SK-N-MC (cell line): ENCODE measurements at regions not wholly inside any gene's neighbourhood (a gene's known extent, or its start where the extent isn't known, plus 50 kb on each side); places are given as distances from the start of the nearest gene placed in this dataset.
A peak's percentile ranks its signal among the peaks of the same experiment; 100 is the strongest.
"Not testable (repeated sequence)": the region's sequence is repeated elsewhere in the genome, so short reads cannot be mapped to it uniquely, and the experiment has no call there.

Experiments
- DNase-seq: peaks from one replicate; pipeline ENCODE4 v3.0.0-alpha.2; 2011; ENCODE audit warnings: low read depth, low spot score
- H3K27ac ChIP-seq: fragments of 200-600 bp; sonication (generic); 2 replicates; pipeline ENCODE4 v1.5.1; 2016; ENCODE audit warnings: mixed run types
- H3K36me3 ChIP-seq: fragments of 200-600 bp; sonication (generic); 2 replicates; pipeline ENCODE4 v1.6.1; 2017; ENCODE audit warnings: antibody characterized with exemption, low read length, mixed read lengths; ENCODE audit not compliant: insufficient read depth
- H3K4me3 ChIP-seq: fragments of 200-600 bp; sonication (generic); 2 replicates; pipeline ENCODE4 v1.5.1; 2016
- H3K9ac ChIP-seq: fragments of 200-600 bp; sonication (generic); 2 replicates; pipeline ENCODE4 v1.8.0; 2017; ENCODE audit warnings: mixed run types, mixed read lengths; ENCODE audit not compliant: insufficient read length
- H3K9me3 ChIP-seq: fragments of 200-600 bp; sonication (generic); 2 replicates; pipeline ENCODE4 v1.6.1; 2017; ENCODE audit warnings: low read depth, mild to moderate bottlenecking, antibody characterized with exemption, low read length, moderate library complexity, mixed read lengths
- EZH2 ChIP-seq: fragments of 200-600 bp; sonication (generic); IDR thresholded peaks from one replicate; pipeline ENCODE4 v1.6.1; 2017; ENCODE audit warnings: antibody characterized with exemption
- FOXP2 ChIP-seq: optimal IDR thresholded peaks from 2 replicates; pipeline ENCODE3; 2011; ENCODE audit warnings: mild to moderate bottlenecking, moderate library complexity; ENCODE audit not compliant: insufficient read depth; ENCODE audit errors: extremely low read length, control extremely low read depth
- POLR2AphosphoS5 ChIP-seq: IDR thresholded peaks from 2 replicates; pipeline ENCODE4 v1.6.1; 2012; ENCODE audit warnings: mild to moderate bottlenecking, low read depth, low read length, borderline replicate concordance

GRCh38 chr10:44004913-44005787 is 356.5 kb upstream of the ZNF32 start:
- Histone ChIP-seq H3K27ac (no peak overlapping the region), H3K36me3 (no peaks in the 10 kb centered on the region), H3K4me3 (no peak overlapping the region), H3K9me3 (no peaks in the 10 kb centered on the region), H3K9ac (no peak overlapping the region)
- DNase-seq, result no peak
- TF ChIP-seq POLR2AphosphoS5 (no peak), FOXP2 (no peak), EZH2 (no peak)

- Histone ChIP-seq H3K27ac (no peak overlapping the region), H3K9ac (no peak overlapping the region), H3K9me3 (no peaks in the 10 kb centered on the region), H3K4me3 (no peak overlapping the region), H3K36me3 (no peaks in the 10 kb centered on the region)
- no peak for DNase-seq
- TF ChIP-seq POLR2AphosphoS5 (no peak), FOXP2 (no peak), EZH2 (no peak)
These were observed 349.5 kb upstream of the ZNF32 start for GRCh38 chr10:43998021-43998809.

DNA sequence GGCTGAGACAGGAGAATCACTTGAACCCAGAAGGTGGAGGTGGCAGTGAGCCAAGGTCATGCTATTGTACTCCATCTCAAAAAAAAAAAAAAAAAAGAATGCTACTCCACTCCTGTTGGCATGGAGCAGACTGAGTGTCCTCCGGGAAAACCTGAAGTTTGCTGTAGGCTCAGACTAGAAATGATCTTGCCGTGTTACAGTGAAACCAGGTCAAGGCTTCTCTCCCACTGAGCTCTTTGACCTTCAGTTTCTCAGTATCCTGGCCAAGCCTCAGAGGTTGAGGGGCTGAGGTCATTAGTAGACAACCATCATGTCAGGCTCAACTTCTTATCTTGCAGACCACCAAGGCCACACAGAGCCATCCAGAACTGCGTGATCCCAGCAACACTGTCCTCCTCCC is 348.6 kb upstream of the ZNF32 start:
- no peak for DNase-seq
- Histone ChIP-seq H3K9me3 (no peaks in the 10 kb centered on the region), H3K9ac (no peak overlapping the region), H3K27ac (no peak overlapping the region), H3K36me3 (no peaks in the 10 kb centered on the region), H3K4me3 (no peak overlapping the region)
- TF ChIP-seq FOXP2 (no peak), EZH2 (no peak), POLR2AphosphoS5 (no peak)

DNA sequence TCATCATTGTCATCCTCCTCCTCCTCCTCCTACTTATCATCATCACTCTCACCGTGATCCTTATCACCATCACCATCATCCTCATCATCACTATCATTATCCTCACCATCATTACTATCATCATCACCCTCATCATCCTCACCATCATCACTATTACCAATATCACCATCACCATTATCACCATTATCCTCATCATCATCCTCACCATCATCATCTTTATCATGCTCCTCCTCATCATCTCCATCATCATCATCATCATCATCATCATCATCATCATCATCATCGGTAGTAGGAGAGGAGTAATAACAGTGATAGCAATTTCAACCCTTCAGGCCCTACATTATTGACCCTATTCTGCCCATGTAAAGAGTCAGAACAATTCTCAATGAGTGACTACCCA is 345.9 kb upstream of the ZNF32 start:
- H3K4me3 ChIP-seq, result no peak overlapping the region
- no peak for TF ChIP-seq EZH2
- no peak for TF ChIP-seq POLR2AphosphoS5
- no peak for TF ChIP-seq FOXP2
- H3K36me3 ChIP-seq, result no peaks in the 10 kb centered on the region
- no peaks in the 10 kb centered on the region for H3K9me3 ChIP-seq
- no peak overlapping the region for H3K27ac ChIP-seq
- DNase-seq, result no peak
- no peak overlapping the region for H3K9ac ChIP-seq

GRCh38 chr10:43992816-43993215 is 344.1 kb upstream of the ZNF32 start:
- DNase-seq, H3K9ac ChIP-seq, H3K27ac ChIP-seq, H3K9me3 ChIP-seq, H3K36me3 ChIP-seq, H3K4me3 ChIP-seq: not testable (repeated sequence)

DNA sequence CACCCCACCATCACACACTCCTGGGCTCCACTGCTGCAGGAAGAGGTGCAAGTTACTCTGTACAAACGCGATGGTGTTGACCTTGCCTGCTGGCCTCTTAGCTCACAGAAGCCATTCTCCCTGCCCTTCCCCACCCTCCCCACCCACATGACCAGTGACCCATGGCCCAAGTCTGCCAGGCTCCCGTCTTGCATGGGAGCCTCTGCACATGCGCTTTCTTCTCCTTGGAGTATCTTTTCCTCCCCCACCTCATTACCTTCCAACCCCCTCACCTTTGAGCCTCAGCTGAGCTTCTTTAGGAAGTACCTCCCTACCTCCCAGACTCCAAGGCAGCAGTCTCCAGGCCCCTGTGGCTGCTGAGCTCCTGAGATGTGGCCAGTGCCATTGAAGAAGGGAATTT is 337.7 kb upstream of the ZNF32 start:
- H3K27ac ChIP-seq, result no peak overlapping the region
- no peak overlapping the region for H3K4me3 ChIP-seq

DNA sequence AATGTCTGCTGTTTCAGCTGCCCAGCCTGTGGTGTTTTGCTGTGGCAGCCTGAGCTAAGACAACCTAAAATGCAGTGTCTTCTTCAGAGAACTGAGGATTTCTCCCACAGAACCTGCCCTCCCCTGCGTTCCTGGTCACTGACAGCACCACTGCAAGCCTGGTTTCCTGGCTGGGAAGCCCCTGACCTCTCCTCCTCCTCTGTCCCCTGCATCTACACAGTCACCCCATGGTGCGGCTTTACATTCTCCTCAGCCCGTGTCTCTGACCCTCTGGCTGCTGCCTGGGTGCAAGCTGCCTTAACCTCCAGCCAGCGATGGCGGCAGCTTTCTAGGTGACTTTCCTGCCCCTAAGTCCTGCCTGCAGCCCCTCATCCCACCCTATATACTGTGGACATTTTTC is 337.3 kb upstream of the ZNF32 start:
- no peak overlapping the region for H3K9ac ChIP-seq
- no peaks in the 10 kb centered on the region for H3K9me3 ChIP-seq
- TF ChIP-seq FOXP2, result no peak
- no peak for TF ChIP-seq EZH2
- TF ChIP-seq POLR2AphosphoS5, result no peak
- H3K4me3 ChIP-seq, result no peak overlapping the region
- no peaks in the 10 kb centered on the region for H3K36me3 ChIP-seq
- DNase-seq, result no peak
- no peak overlapping the region for H3K27ac ChIP-seq

More for the DNA sequence above, 337.7 kb upstream of the ZNF32 start:
- no peak for DNase-seq
- H3K36me3 ChIP-seq, result no peaks in the 10 kb centered on the region
- TF ChIP-seq FOXP2 (no peak), EZH2 (no peak), POLR2AphosphoS5 (no peak)
- no peaks in the 10 kb centered on the region for H3K9me3 ChIP-seq
- no peak overlapping the region for H3K9ac ChIP-seq

- no peaks in the 10 kb centered on the region for H3K36me3 ChIP-seq
- H3K4me3 ChIP-seq, result no peak overlapping the region
- no peak overlapping the region for H3K9ac ChIP-seq
- no peak for TF ChIP-seq FOXP2
- TF ChIP-seq POLR2AphosphoS5, result no peak
- TF ChIP-seq EZH2, result no peak
- no peak overlapping the region for H3K27ac ChIP-seq
- no peak for DNase-seq
- no peaks in the 10 kb centered on the region for H3K9me3 ChIP-seq
These were observed 335.2 kb upstream of the ZNF32 start for GRCh38 chr10:43983856-43984271.

- Histone ChIP-seq H3K36me3 (no peaks in the 10 kb centered on the region), H3K9ac (no peak overlapping the region), H3K27ac (peak overlapping the region; percentile 64; the same call in 1 of the 2 replicates), H3K4me3 (no peak overlapping the region), H3K9me3 (no peaks in the 10 kb centered on the region)
- DNase-seq, result no peak
- TF ChIP-seq FOXP2 (no peak), POLR2AphosphoS5 (no peak), EZH2 (no peak)
These were observed 334.7 kb upstream of the ZNF32 start for GRCh38 chr10:43983405-43983804.
